Nucleus accumbens (tissue), 56 donors: ENCODE measurements at regions not wholly inside any gene's neighbourhood (a gene's known extent, or its start where the extent isn't known, plus 50 kb on each side); places are given as distances from the start of the nearest gene placed in this dataset.

Source experiments
- DNase-seq, 56 donors: peaks; one replicate each; lab custom pipeline; 2025; lab: John Stamatoyannopoulos, UW

- DNase-seq = no peak
Measured at GRCh38 chr11:32200136-32200847, 109.4 kb downstream of the RCN1 start.

GRCh38 chr11:32204751-32205150 lies 113.9 kb downstream of the RCN1 start:
- DNase-seq = no peak

- no peak for DNase-seq
Measured at GRCh38 chr11:32210556-32210955, 119.7 kb downstream of the RCN1 start.

GRCh38 chr11:32213223-32213622 lies 122.3 kb downstream of the RCN1 start:
- peak in 20 of 56 donors; percentile 3 to 74 (median 17) for DNase-seq

GRCh38 chr11:32215157-32215556 lies 124.3 kb downstream of the RCN1 start:
- no peak for DNase-seq

DNA sequence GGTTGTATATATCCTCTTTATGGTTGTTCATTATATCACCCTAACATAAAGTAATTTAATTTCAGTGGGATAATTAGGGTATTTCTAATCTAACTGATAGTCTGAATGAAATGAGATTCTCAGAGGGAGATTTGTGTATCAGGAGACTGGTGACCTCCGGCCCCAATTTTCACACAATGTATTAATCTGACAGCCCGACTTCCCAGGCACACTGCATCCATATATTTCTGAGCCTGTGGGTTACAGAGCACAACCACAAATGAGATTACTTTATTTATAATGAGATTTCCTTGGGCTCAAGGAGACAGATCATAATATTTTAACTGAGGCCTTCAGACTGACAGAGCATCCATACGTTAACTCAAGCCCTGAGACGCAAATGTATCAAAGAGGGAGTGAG lies 125.9 kb downstream of the RCN1 start:
- no peak for DNase-seq

- DNase-seq = no peak
Measured at GRCh38 chr11:32219320-32219719, 128.4 kb downstream of the RCN1 start.

DNA sequence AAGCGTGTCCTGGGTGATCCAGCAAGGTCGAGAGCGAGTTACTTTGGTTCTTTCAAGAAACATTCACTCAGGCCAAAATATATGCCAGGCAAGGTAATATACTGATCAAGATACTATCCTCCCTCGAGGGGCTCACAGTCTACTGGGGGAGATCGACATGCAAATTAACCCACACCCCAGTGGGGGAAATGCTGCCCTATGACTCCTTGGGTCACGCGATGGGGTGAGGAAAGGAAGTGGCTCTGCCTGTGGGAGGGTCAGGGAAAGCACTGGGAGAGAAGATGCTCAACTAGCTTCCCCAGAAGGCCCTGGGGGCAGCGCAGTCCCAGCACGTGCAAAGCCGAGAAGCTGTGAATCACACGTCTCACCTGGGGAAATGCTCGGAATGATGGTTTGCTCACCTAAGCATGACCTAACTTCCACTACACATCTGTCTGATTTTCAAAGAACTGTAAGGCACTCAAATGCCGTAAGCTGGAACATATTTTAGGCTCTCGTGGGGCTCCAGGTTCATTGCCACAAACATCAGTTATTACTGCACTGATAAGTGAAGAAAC lies 130.7 kb downstream of the RCN1 start:
- no peak for DNase-seq

DNA sequence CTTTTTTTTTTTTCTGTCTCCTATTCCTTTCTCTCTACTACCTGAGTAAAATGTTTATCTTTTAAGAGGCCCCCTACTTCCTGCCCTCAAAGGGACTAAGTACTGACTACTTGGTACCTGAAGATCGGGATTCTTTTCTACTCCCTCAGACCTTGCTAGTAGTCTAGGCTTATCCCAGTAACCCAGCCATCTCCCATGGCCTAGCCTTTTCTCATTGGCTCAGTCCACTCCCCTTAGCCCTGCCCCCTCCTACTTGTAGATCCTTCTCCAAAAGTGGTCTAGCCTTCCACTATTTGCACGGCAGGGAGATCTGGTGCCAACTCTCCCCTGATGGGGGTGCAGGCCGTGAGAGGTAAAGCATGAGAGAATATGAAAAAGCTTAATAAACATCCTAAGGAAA lies 133.7 kb downstream of the RCN1 start:
- no peak for DNase-seq

DNA sequence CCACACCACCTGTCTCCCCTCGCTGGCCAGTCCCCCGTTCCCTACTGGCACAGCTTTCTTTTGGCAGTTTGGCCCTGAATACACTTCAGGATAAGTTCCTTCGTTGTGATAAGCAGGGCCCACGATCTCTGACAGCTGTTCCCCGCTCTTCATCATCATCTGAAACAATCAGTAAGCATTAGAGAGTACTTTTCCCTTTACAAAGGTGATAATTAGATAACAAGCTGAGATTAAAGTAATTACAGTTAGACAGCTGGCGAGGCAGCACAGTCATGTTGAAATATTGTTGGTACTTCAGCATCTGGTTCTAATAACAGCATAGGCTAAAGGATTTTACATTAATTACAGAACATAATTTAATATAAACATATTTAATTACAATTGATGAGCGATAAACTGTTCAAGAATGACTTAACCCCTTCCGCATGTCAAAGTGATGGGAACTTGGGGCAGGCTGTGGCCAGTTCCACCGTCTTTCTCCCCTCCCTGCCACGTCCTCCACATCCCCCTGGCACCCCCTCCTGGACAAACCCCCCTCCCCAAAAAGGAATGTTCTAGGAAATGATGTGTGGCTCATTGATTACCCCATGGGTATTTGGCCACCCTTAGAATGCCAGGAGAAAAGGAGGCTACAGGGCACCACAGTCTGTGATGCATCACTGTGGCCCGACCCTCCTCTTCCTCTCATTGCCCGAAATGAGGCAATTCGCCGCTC lies 134.9 kb downstream of the RCN1 start:
- no peak for DNase-seq

DNA sequence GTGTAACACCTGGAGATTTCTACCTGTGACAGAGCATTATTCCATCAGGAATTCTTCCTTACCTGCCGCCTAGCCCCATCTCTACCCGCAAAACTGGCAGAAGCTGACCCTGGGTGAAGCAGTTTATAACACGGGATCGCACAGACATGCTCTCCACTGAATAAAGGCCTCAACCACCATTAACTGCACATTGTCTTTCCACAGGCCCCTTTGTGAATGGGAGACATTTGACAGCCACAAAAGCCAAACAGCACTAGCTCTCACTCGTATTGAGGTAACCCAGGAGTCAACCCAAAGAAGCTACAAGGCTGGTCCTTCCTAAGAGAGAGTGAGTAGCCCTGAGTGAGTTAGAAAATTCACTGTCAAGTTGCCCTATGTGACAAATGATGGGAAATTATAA lies 135.6 kb downstream of the RCN1 start:
- no peak for DNase-seq

DNA sequence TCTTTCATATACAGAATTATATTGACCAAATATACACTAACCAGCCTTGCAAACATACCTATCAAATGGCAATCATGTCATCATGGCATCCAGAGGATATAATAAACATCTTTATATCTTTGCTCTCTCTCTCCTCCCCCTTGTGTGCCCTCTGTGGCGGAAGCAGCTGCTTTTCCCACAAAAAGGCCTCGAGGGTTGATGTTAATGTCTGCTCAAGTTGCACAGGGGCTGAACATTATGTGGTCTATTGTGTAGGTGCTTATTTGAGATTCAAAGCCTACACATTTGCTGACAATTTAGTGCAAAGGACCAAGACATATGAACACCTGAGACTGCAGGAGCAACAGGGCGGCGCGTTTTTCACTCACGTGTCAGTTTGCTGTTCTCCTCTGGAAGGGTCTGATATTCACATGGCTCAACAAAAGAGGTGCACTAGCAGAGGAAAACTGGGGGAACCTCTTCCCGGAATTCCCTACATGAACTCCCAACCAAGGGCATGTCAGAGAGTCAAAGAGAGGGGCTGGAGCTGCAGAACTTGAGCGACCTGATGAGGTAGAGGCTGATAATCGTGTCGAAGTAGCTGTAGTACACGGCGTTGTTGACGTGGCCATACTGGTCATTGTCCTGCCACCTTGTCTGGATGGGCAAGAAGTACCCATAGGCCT lies 138.8 kb downstream of the RCN1 start:
- no peak for DNase-seq

DNA sequence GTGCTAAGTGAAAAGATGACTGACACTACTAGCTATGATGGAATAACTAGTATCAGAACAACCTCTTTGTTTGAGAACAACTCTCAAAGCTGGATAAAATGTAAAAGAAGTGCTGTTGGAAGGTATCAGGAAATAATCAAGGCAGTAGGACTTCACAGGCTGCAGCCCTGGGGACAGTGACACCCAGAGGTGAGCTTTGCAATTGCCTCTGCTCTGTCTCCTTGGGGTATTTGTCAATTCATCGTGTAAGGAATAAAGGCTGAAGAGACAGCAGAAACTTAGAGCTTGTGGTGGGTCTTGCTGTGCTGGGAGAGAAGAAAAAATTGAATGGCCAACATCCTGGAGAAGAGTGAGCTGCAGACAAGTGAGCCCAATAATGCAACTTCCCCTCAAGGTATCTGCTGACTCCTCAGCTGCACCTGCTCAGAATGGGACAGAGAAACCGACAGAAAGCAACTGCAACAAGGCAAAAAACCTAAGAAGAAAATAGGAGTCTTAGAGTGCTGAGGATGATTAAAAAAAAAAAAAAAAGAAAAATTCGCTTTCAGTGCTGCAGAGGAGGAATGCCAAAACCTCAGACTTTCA lies 141.1 kb downstream of the RCN1 start:
- DNase-seq = peak in 4 of 56 donors; percentile 2 to 19 (median 13)

- no peak for DNase-seq
Measured at GRCh38 chr11:32232516-32232915, 141.6 kb downstream of the RCN1 start.

- DNase-seq = no peak
Measured at GRCh38 chr11:32233276-32233675, 142.4 kb downstream of the RCN1 start.

GRCh38 chr11:32233928-32234327 lies 143.1 kb downstream of the RCN1 start:
- DNase-seq = no peak

- no peak for DNase-seq
Measured at GRCh38 chr11:32244453-32244852, 153.6 kb downstream of the RCN1 start.

GRCh38 chr11:32253706-32254105 lies 162.8 kb downstream of the RCN1 start:
- DNase-seq = no peak

DNA sequence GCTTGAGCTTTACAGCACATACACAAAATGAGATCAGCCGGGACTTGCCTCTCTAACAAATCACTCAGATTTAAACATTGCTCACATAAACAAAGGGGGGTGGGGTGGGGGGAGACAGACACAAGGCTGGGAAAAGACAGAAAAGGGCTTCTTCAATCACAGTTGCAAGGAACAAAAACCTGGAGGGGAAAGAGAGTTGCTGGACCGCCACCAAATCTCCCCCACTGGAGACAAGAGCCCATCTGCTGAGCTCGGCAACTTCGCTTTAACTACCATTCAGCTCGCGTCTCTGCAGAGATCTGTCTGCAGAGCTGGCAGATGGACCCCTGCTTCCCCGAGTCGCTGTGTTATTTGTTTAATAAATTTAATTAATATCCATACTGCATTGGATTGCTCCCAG lies 165.0 kb downstream of the RCN1 start:
- no peak for DNase-seq

DNA sequence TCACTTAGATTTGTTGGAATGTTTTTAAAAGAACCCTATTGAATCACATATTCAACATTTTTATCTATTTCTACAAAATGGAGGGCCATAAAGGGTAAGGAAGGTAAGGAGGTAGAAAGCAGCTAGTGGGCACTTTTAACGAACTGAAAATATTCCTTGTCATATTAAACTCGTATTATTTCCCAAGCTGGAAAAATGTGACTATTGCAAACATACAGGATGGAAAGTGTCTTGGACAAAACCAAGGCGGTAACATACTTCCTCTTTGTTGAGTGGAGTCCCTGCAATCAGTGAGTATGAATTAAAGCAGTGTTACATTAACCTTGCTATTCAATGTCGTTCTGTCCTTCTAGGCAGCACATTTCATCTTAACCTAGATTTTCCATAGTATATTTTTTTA lies 165.6 kb downstream of the RCN1 start:
- no peak for DNase-seq

DNA sequence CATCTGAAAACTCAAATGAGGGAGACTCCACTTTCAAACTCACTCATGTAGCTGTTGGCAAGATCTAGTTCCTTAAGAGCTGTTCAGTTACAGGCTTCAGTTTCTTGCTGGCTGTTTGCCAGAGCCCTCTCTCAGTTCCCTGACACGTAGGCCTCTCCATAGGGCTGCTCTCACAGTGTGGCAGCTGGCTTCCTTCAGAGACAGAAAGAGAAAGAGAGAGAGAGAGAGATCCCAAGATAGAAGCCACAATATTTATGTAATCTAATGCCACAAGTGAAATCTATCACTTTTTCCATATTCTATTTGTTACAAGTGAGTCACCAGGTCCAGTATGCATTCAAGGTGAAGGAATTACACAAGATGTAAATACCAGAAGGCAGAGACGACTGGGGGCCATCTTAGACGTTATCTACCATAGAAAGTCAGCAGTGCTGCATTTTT lies 168.8 kb downstream of the RCN1 start:
- peak in 2 of 56 donors; percentile 5 to 45 for DNase-seq
